Prostate gland (tissue), 2 donors: ENCODE measurements at regions not wholly inside any gene's neighbourhood (a gene's known extent, or its start where the extent isn't known, plus 50 kb on each side); places are given as distances from the start of the nearest gene placed in this dataset.

Source experiments
- DNase-seq: peaks from one replicate; pipeline ENCODE4 v3.0.0-alpha.2; 2019; ENCODE audit warnings: low spot score
- H3K27ac ChIP-seq, 2 donors: fragments of 200-600 bp; sonication (generic); 2 replicates each; pipeline ENCODE4 v1.5.1; 2017 to 2019
- H3K27me3 ChIP-seq: fragments of 200-600 bp; sonication (generic); replicated peaks from 2 replicates; pipeline ENCODE4 v1.5.1; 2019; ENCODE audit not compliant: insufficient read depth
- H3K36me3 ChIP-seq, 2 donors: fragments of 200-600 bp; sonication (generic); 1 replicate in 1 of 2; 2 replicates in 1 of 2; pipeline versions ENCODE4 v1.5.1 to v1.8.1; 2017 to 2019
- H3K4me1 ChIP-seq: fragments of 200-600 bp; sonication (generic); replicated peaks from 2 replicates; pipeline ENCODE4 v1.5.1; 2019
- H3K4me3 ChIP-seq, 2 donors: fragments of 200-600 bp; sonication (generic); 2 replicates each; pipeline ENCODE4 v1.5.1; 2017 to 2019
- H3K9me3 ChIP-seq: fragments of 200-600 bp; sonication (generic); 2 replicates; pipeline ENCODE4 v1.5.1; 2017
- POLR2A ChIP-seq: fragments of 450-650 bp; IDR thresholded peaks from one replicate; pipeline ENCODE4 v1.6.1; 2016; ENCODE audit warnings: antibody characterized with exemption, mild to moderate bottlenecking
- POLR2AphosphoS5 ChIP-seq: sonication (generic); formaldehyde crosslinking; IDR thresholded peaks from one replicate; pipeline ENCODE4 v1.6.1; 2017; ENCODE audit warnings: antibody characterized with exemption
- WGBS: methylation state at CpG from one replicate; pipeline ENCODE4 v1.1.5; 2018; 5-methylcytosine and 5-hydroxymethylcytosine counted together
- intact Hi-C: fragments of 100-400 bp; cut with DNase I; formaldehyde crosslinking; loops from one replicate; pipeline ENCODE4 v1.14.2; 2022
- TF ChIP-seq, protein P1 (sequence below), 4 experiments: fragments of 200-600 bp in 2 of 4; fragments of 450-650 bp in 2 of 4; sonication (generic) in 2 of 4; IDR thresholded peaks; 1 replicate in 3 of 4; 2 replicates in 1 of 4; pipeline ENCODE4 v1.5.1; 2016 to 2019; ENCODE audit warnings: antibody characterized with exemption in 4 of 4, mild to moderate bottlenecking in 2 of 4, moderate library complexity in 2 of 4

DNA sequence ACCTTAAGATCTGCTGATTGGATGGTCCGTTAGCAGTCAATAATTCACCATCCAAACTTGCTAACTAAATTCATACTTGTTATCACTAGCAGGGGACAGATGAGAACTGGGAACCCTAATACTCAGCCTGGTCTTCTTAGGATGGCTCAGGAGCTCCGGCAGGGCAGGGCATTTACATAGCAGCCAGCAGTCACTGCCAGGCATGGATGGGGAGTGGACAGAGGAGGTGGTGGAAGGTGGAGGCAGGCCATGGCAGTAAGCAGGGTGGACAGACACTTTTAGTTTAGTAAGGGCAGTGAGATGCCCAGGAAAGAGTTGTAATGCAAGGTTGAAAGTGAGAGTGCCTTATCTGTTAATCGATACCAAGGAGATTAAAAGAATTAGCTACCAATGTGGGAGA, 392.2 kb upstream of the CHST9 start:
- DNase-seq: no peak
- TF ChIP-seq POLR2A: no peak
- no peak for TF ChIP-seq POLR2AphosphoS5
- TF ChIP-seq, protein P1, sequence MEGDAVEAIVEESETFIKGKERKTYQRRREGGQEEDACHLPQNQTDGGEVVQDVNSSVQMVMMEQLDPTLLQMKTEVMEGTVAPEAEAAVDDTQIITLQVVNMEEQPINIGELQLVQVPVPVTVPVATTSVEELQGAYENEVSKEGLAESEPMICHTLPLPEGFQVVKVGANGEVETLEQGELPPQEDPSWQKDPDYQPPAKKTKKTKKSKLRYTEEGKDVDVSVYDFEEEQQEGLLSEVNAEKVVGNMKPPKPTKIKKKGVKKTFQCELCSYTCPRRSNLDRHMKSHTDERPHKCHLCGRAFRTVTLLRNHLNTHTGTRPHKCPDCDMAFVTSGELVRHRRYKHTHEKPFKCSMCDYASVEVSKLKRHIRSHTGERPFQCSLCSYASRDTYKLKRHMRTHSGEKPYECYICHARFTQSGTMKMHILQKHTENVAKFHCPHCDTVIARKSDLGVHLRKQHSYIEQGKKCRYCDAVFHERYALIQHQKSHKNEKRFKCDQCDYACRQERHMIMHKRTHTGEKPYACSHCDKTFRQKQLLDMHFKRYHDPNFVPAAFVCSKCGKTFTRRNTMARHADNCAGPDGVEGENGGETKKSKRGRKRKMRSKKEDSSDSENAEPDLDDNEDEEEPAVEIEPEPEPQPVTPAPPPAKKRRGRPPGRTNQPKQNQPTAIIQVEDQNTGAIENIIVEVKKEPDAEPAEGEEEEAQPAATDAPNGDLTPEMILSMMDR (IDR thresholded peaks at IDR 0.05): no peak
- H3K36me3 ChIP-seq: no peaks in the 10 kb centered on the region
- H3K4me3 ChIP-seq: no peak overlapping the region
- WGBS: 72% methylated on average over 3 of the region's 3 CpGs
- intact Hi-C loops: loop anchor here (10.0 kb wide), 1 partner anchor 72 kb away; no protein-coding TSS in a partner anchor
- H3K9me3 ChIP-seq: no peaks in the 10 kb centered on the region
- H3K27ac ChIP-seq: no peak overlapping the region
- no peaks in the 10 kb centered on the region for H3K4me1 ChIP-seq
- no peaks in the 10 kb centered on the region for H3K27me3 ChIP-seq

DNA sequence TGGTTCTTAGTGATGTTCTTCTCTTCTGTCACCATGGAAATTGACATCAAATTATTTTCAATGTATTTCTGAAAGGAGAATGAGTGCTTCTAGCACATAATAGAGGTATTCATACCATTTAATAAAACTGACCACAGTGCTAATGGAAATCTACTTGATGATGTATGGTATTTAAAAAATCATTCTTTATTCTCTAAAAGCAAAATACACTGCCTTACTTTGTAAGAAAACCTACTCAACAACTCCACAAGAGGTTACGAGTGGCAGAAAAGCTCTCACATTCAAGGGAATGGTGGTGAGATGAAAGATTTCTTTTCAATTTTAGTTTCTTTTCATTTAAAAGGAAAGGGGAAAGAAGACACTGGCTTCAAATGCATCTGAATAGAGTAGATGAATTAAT, 382.3 kb upstream of the CHST9 start:
- TF ChIP-seq POLR2A (no peak), POLR2AphosphoS5 (no peak)
- TF ChIP-seq, protein P1 (IDR thresholded peaks at IDR 0.05): no peak

DNA sequence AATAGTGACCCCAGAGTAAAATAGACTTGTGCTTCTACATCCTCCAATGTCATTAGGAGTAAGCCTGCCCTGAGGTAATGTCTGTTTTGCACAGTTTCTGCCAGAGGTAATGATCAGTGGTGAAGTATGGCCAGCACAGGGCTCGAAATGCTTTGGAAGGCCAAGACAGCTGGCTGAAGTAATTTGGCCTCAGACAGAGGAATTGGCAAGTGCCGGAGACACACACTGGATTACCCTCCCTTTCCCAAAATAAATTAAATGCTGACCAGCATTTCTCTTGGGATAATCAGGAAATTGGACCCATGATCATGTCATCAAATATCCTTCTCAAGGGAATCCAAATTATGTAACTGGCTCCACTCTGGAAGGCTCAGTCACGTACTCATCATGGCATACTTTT, 379.0 kb upstream of the CHST9 start:
- Histone ChIP-seq H3K36me3 (no peaks in the 10 kb centered on the region), H3K4me1 (no peaks in the 10 kb centered on the region), H3K4me3 (no peak overlapping the region), H3K27me3 (no peaks in the 10 kb centered on the region), H3K9me3 (no peaks in the 10 kb centered on the region), H3K27ac (no peak overlapping the region)
- DNase-seq: no peak
- TF ChIP-seq POLR2A (no peak), POLR2AphosphoS5 (no peak)
- TF ChIP-seq, protein P1 (IDR thresholded peaks at IDR 0.05): no peak
- 90% methylated on average over 3 of the region's 3 CpGs for WGBS
- intact Hi-C loops: no loop called here

More for the DNA sequence above, 382.3 kb upstream of the CHST9 start:
- Histone ChIP-seq H3K27ac (no peak overlapping the region), H3K9me3 (no peaks in the 10 kb centered on the region), H3K4me3 (no peak overlapping the region), H3K36me3 (no peaks in the 10 kb centered on the region), H3K4me1 (no peaks in the 10 kb centered on the region), H3K27me3 (no peaks in the 10 kb centered on the region)
- 91% methylated on average over 1 of the region's 1 CpG for WGBS
- no peak for DNase-seq
- intact Hi-C loops: no loop called here

DNA sequence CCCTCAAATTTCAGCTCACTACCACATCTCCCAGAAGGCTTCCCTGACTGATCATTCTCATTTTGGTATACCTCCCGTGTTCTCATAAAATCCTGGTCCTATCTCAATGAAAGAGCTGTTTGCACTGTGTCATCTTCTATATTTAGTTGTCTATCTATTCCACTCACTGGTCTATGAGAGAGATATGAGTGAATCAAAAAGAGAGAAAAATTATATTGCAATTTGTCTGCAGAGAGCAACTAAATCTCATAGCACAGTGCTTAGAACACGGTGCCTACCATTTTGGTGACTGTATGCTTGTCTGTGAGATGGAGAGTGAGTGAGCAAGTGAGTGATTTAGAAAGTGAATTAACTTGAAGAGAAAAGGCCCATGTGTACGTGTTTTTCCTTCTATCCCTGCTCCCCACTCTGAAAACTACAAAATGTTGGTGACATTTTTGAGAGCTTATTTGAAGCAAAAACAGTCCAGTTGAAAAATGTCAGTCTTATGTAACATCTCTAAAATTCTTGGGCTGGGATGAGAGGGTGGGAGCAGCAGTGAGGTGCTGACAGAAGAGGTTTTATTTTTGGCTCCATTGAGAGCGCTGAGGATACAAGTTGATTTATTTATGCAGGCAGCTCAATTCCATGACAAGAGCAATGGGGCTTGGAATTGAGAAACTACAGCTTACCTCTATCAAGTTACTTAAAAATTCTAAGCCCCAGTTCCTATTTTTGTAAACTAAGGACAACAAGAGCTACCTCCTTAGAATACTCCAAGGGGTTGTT, 373.5 kb upstream of the CHST9 start:
- TF ChIP-seq, protein P1 (IDR thresholded peaks at IDR 0.05): no peak
- no peak for TF ChIP-seq POLR2AphosphoS5
- no peak for TF ChIP-seq POLR2A
- H3K27ac ChIP-seq: no peak overlapping the region
- H3K4me3 ChIP-seq: no peak overlapping the region
- no peak for DNase-seq
- H3K27me3 ChIP-seq: no peaks in the 10 kb centered on the region
- H3K36me3 ChIP-seq: no peaks in the 10 kb centered on the region
- H3K4me1 ChIP-seq: no peaks in the 10 kb centered on the region
- intact Hi-C loops: no loop called here
- 65% methylated on average over 4 of the region's 4 CpGs for WGBS
- H3K9me3 ChIP-seq: no peaks in the 10 kb centered on the region

DNA sequence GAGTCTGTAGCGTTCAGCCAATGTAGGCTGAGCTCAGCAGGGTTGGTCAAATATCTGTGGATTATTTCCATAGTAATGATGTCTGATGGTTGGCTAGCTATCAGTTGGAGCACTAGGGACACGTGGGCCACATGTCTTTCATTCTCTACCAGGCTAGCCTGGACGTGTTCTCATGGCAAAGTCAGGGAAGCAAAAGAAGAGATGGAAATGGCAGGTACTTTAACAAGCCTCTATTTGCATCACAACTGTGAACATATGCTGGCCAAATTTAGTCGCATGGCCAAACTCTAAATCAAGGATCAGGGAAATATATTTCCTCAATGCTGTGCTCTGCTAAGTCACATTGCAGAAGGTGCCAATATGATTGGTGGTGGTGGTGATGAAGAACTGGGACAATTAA, 371.6 kb upstream of the CHST9 start:
- Histone ChIP-seq H3K4me1 (no peaks in the 10 kb centered on the region), H3K4me3 (no peak overlapping the region), H3K27me3 (no peaks in the 10 kb centered on the region), H3K9me3 (no peaks in the 10 kb centered on the region), H3K27ac (no peak overlapping the region), H3K36me3 (no peaks in the 10 kb centered on the region)
- 69% methylated on average over 4 of the region's 4 CpGs for WGBS
- TF ChIP-seq, protein P1 (IDR thresholded peaks at IDR 0.05): no peak
- no peak for TF ChIP-seq POLR2AphosphoS5
- TF ChIP-seq POLR2A: no peak
- no peak for DNase-seq
- intact Hi-C loops: no loop called here
